ENCODE measurements at regions not wholly inside any gene's neighbourhood (a gene's known extent, or its start where the extent isn't known, plus 50 kb on each side); places are given as distances from the start of the nearest gene placed in this dataset.

DNA sequence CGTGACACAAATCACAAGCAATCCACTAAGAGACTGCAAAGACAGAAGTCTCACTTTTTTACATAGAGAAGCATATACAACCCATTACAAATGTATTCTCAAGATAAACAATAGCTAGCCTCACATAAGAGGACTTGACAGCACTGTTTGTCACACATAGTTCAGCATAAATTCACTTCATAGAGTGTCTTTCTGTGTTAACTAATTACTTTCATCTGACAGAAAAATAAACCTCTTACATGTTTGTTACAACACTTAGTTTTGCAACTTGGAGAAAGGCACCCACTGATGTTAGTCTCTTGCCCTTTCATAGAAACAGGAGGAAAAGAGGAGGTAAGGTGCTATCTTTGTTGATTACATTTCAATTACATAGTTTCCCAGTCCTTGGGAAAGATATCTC lies 2221.9 kb upstream of the RAG2 start:
- TF ChIP-seq CTCF (IDR thresholded peaks at IDR 0.05), result no peak
- TF ChIP-seq POLR2A (IDR thresholded peaks at IDR 0.05), result no peak

Measured in ovary (tissue), 3 donors.